DMS53 treated with DMSO at 0.1 percent for 48 hours (cell line): ENCODE measurements at regions not wholly inside any gene's neighbourhood (a gene's known extent, or its start where the extent isn't known, plus 50 kb on each side); places are given as distances from the start of the nearest gene placed in this dataset.

ENCODE experiments used
- DNase-seq: peaks from one replicate; lab custom pipeline; 2025; ENCODE audit not compliant: unreplicated experiment; lab: John Stamatoyannopoulos, UW

GRCh38 chr11:112882494-112883381 is 78.5 kb upstream of the NCAM1 start:
- DNase-seq, result no peak

- DNase-seq, result no peak
These were observed 77.0 kb upstream of the NCAM1 start for GRCh38 chr11:112884012-112884767.

GRCh38 chr11:112885744-112886433 is 75.3 kb upstream of the NCAM1 start:
- DNase-seq, result peak; percentile 35

GRCh38 chr11:112886434-112887370 is 74.5 kb upstream of the NCAM1 start:
- DNase-seq, result no peak

DNA sequence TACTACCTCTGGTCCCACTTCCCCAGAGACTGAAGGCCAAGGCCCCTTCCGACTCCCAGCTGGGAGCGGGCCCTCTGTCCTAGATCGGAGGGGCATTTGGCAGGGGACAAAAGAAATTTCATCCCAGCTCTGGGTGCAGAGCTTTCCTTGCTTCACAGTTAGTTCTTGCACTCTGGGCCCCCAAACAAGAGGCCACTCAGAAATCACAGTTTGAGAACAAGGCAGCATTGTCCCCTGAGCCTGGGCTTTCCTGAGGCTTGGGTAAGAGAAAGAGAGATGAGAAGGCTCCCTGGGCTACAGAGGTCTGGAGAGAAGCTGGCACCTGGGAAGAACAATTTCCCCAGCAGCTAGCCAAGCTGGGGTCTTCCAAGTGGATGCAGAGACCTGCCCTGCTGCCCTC is 71.8 kb upstream of the NCAM1 start:
- DNase-seq, result no peak

GRCh38 chr11:112899235-112900006 is 61.8 kb upstream of the NCAM1 start:
- DNase-seq, result no peak

DNA sequence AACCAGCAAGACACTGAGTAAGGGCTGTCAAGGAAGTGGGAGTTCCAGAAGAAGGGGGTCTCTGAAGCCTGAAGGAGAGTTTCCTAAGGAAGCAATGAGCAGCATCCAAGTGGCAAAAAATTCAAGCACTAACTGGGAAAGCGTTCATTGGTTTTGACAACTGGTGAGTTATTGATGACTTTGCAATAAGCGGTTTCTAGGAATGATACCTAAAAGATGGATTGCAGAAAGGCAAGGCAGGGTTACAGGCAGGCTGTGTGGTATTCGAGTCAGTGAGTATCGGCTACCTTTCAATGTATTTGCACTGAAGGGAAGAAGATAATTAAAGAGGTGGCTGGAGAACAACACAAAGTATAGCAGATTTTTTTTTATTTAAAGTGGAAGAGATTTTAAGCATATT is 59.3 kb upstream of the NCAM1 start:
- no peak for DNase-seq

GRCh38 chr11:112902361-112903011 is 58.7 kb upstream of the NCAM1 start:
- DNase-seq, result no peak

GRCh38 chr11:112903340-112903739 is 57.9 kb upstream of the NCAM1 start:
- DNase-seq, result no peak

- DNase-seq, result no peak
These were observed 50.1 kb upstream of the NCAM1 start for GRCh38 chr11:112911124-112911523.
